ENCODE measurements at regions not wholly inside any gene's neighbourhood (a gene's known extent, or its start where the extent isn't known, plus 50 kb on each side); places are given as distances from the start of the nearest gene placed in this dataset.
"Not testable (repeated sequence)": the region's sequence is repeated elsewhere in the genome, so short reads cannot be mapped to it uniquely, and the experiment has no call there.

DNA sequence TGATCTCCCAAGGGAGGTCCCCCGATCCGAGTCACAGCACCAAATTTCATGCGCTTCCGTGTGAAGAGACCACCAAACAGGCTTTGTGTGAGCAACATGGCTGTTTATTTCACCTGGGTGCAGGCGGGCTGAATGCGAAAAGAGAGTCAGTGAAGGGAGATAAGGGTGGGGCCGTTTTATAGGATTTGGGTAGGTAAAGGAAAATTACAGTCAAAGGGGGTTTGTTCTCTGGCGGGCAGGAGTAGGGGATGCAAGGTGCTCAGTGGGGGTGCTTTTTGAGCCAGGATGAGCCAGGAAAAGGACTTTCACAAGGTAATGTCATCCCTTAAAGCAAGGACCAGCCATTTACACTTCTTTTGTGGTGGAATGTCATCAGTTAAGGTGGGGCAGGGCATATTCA is 309.2 kb upstream of the PAPPA start:
- not testable (repeated sequence) for DNase-seq

- no peak for DNase-seq
Measured at GRCh38 chr9:115845648-115846312, 307.8 kb upstream of the PAPPA start.

DNA sequence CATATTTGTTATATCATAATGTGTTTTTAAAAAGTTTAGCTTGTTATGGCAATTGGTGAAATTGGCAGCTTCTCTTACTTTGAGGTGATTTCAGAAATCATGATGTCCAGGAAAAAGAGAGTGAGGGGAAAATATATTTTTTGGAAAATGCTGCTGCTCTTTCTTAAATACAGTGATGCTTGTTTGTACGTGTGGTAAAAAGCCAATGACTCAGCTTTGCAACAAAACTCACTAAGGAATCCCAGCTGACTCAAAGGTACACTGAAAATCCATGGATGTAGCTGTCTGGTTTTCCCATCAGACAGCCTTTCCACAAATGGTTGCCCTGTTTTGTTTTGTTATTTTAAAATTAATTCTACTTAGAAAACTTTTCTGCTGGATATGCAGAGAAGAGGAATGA is 306.4 kb upstream of the PAPPA start:
- no peak for DNase-seq

- no peak for DNase-seq
Measured at GRCh38 chr9:115849679-115850412, 303.7 kb upstream of the PAPPA start.

- no peak for DNase-seq
Measured at GRCh38 chr9:115850548-115851304, 302.9 kb upstream of the PAPPA start.

- no peak for DNase-seq
Measured at GRCh38 chr9:115855458-115856133, 298.0 kb upstream of the PAPPA start.

DNA sequence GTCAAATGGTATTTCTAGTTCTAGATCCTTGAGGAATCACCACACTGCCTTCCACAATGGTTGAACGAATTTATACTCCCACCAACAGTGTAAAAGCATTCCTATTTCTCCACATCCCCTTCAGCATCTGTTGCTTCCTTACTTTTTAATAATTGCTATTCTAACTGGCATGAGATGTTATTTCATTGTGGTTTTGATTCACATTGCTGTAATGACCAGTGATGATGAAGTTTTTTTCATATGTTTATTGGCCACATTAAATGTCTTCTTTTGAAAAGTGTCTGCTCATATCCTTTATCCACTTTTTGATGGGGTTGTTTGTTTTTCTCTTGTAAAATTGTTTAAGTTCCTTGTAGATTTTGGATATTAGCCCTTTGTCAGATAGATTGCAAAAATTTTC is 295.2 kb upstream of the PAPPA start:
- not testable (repeated sequence) for DNase-seq

- DNase-seq, result no peak
Measured at GRCh38 chr9:115862021-115862420, 291.6 kb upstream of the PAPPA start.

- no peak for DNase-seq
Measured at GRCh38 chr9:115864581-115864980, 289.0 kb upstream of the PAPPA start.

DNA sequence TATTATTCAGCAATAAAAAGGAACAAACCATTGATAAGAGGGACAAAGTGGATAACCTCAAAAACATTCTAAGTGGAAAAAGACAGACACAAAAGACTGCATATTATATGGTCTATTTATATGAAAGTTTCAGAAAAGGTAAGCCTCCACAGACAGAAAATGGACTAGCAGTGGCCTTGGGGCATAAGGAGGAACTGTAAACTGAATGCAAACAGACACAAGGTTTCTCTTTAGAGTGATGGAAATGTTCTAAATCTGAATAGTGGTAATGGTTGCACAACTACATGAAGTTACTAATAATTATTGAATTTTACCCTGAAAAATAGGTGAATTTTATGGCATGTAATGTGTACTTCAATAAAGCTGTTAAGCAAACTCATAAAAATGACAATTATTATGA is 286.3 kb upstream of the PAPPA start:
- no peak for DNase-seq

DNA sequence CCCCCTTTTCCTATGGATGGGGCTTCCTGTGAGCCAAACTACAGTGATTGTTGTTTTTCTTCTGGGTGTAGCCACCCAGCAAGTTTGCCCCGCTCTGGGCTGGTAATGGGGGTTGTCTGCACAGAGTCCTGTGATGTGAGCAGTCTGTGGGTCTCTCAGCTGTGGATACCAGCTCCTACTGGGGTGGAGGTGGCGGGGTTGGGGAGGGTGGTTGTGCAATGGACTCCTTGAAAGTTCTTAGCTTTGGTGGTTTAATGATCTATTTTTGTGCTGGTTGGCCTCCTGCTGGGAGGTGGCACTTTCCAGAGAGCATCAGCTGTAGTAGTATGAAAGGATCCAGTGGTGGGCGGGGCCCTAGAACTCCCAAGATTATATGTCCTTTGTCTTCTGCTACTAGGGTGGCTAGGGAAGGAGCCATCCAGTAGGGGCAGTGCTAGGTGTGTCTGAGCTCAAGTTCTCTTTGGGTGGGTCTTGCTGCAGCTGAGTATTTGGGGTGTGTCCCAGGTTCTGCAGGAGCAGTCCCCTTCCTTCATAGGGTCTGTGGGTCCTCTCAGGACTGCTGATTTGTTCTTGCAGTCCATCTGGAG is 275.6 kb upstream of the PAPPA start:
- DNase-seq, result no peak

DNA sequence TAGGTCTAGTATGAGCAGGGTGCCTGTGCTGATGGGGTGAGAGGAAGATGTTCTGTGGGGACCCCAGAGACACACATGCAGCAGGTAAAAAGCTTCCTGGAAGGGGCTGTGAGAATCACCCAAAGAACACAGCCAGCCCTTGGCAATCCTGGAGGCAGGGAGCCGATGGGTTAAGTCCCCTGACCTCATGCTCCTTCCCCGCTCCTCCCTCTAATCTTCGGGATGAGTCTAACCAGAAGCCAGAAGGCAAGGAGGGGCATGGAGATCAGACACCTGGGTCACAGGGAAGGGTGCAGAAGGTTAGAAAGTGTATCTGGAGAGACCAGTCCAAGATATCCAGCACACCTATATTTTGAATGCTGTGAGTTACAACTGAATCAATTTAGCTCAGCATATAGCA is 274.1 kb upstream of the PAPPA start:
- DNase-seq, result no peak

- no peak for DNase-seq
Measured at GRCh38 chr9:115880221-115880885, 273.2 kb upstream of the PAPPA start.

GRCh38 chr9:115882911-115883310 is 270.7 kb upstream of the PAPPA start:
- DNase-seq, result no peak

- peak; percentile 48 for DNase-seq
Measured at GRCh38 chr9:115883467-115884329, 269.9 kb upstream of the PAPPA start.

GRCh38 chr9:115884846-115885245 is 268.7 kb upstream of the PAPPA start:
- DNase-seq, result no peak

GRCh38 chr9:115888131-115888530 is 265.5 kb upstream of the PAPPA start:
- DNase-seq, result no peak

- DNase-seq, result no peak
Measured at GRCh38 chr9:115891929-115892328, 261.7 kb upstream of the PAPPA start.

DNA sequence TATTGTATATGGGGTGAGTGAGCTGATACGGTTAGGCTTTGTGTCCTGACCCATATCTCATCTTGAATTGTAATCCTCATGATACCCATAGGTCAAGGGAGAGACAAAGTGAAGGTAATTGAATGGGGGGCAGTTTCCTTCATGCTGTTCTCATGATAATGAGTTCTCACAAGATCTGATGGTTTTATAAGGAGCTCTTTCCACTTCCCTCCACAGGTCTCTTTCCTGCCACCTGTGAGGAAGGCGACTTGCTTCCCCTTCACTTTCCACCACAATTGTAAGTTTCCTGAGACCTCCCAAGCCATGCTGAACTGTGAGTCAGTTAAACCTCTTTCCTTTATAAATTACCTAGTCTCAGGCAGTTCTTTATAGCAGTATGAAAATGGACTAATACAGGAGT is 255.1 kb upstream of the PAPPA start:
- not testable (repeated sequence) for DNase-seq

DNA sequence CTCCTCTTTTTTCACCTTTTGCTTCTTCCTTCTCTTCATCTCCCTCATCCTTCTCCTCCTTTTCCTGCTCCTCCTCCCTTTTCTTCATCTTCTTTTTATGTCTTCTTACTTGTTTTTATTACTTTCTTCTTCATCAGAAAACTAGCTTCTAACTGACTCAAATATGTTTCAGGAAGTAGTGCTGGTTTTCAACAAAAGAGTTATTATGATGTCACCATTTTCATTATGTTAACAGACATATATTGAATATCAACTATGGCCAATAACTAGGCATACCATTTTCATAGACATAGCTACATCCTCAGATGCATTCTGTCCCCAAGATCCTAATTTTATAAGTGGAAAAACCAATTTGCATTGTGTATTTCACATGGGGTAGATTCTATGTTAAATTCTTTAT is 252.9 kb upstream of the PAPPA start:
- DNase-seq, result no peak

GRCh38 chr9:115910959-115911358 is 242.6 kb upstream of the PAPPA start:
- no peak for DNase-seq

All from NCI-H2171 (cell line).